H1 (cell line): ENCODE measurements at regions not wholly inside any gene's neighbourhood (a gene's known extent, or its start where the extent isn't known, plus 50 kb on each side); places are given as distances from the start of the nearest gene placed in this dataset.

Experiments used
- CTCF ChIA-PET: fragments of 300-600 bp; sonication (Branson Sonifier 250); formaldehyde crosslinking; loops from one replicate; lab custom pipeline; 2021; ENCODE audit not compliant: partially characterized antibody; lab: Charles Lee
- POLR2A ChIA-PET: fragments of 300-600 bp; sonication (Branson Sonifier 250); formaldehyde crosslinking; loops from one replicate; lab custom pipeline; 2021; ENCODE audit warnings: inconsistent platforms; ENCODE audit not compliant: partially characterized antibody; lab: Charles Lee
- DNase-seq, 2 experiments: peaks; one replicate each; pipeline versions ENCODE4 v3.0.0 to v3.0.0-alpha.2; 2010 to 2022; ENCODE audit warnings: low spot score in 2 of 2, low read depth in 1 of 2, mixed read lengths in 1 of 2
- FAIRE-seq: peaks from 2 replicates; lab custom pipeline; 2011; peaks lifted over from hg19 to GRCh38; lab: Jason Lieb, UNC
- H2AFZ ChIP-seq: 2 replicates; pipeline ENCODE4 v1.8.1; 2012; ENCODE audit warnings: low read length, inconsistent platforms
- H2AK5ac ChIP-seq: 2 replicates; pipeline ENCODE4 v1.6.1; 2013; ENCODE audit warnings: low read depth, low read length
- H2BK120ac ChIP-seq: replicated peaks from 2 replicates; pipeline ENCODE3; 2013; ENCODE audit warnings: low read depth, low read length, inconsistent platforms
- H2BK12ac ChIP-seq: 2 replicates; pipeline ENCODE4 v1.6.1; 2013; ENCODE audit warnings: low read depth, low read length
- H2BK15ac ChIP-seq: 2 replicates; pipeline ENCODE4 v1.6.1; 2013; ENCODE audit warnings: low read length
- H2BK20ac ChIP-seq: 2 replicates; pipeline ENCODE4 v1.6.1; 2013; ENCODE audit warnings: low read length
- H2BK5ac ChIP-seq: 2 replicates; pipeline ENCODE4 v1.6.1; 2013; ENCODE audit warnings: low read depth, low read length
- H3K14ac ChIP-seq: 2 replicates; pipeline ENCODE4 v1.6.1; 2013; ENCODE audit warnings: inconsistent platforms; ENCODE audit not compliant: insufficient read length
- H3K18ac ChIP-seq: 2 replicates; pipeline ENCODE4 v1.6.1; 2013; ENCODE audit warnings: low read length; ENCODE audit errors: extremely low read depth
- H3K23ac ChIP-seq: 2 replicates; pipeline ENCODE4 v1.6.1; 2013; ENCODE audit warnings: inconsistent platforms; ENCODE audit not compliant: insufficient read length
- H3K23me2 ChIP-seq: 2 replicates; pipeline ENCODE4 v1.6.1; 2013; ENCODE audit warnings: low read depth, low read length
- H3K27ac ChIP-seq: 2 replicates; pipeline ENCODE4 v1.6.1; 2011; ENCODE audit warnings: low read depth, low read length, inconsistent platforms
- H3K27me3 ChIP-seq, 4 experiments: replicated peaks in 1 of 4; 1 replicate in 1 of 4; 2 replicates in 3 of 4; pipeline versions ENCODE4 v1.6.1 to v1.8.1; 2011 to 2013; ENCODE audit warnings: low read length in 3 of 4, mild to moderate bottlenecking in 3 of 4, inconsistent platforms in 2 of 4, mixed read lengths in 2 of 4, moderate library complexity in 1 of 4; ENCODE audit not compliant: control insufficient read depth in 3 of 4, insufficient read depth in 3 of 4; ENCODE audit errors: extremely low read depth in 1 of 4
- H3K36me3 ChIP-seq, 4 experiments: 2 replicates each; pipeline versions ENCODE4 v1.6.1 to v1.8.1; 2011 to 2013; ENCODE audit warnings: mild to moderate bottlenecking in 4 of 4, low read length in 3 of 4, moderate library complexity in 2 of 4, control low read depth in 1 of 4, inconsistent platforms in 1 of 4; ENCODE audit not compliant: insufficient read depth in 4 of 4, control insufficient read depth in 2 of 4
- H3K4ac ChIP-seq: replicated peaks from 2 replicates; pipeline ENCODE3; 2013; ENCODE audit warnings: low read length, low read depth, mixed read lengths, inconsistent platforms; ENCODE audit not compliant: insufficient read length
- H3K4me1 ChIP-seq, 4 experiments: replicated peaks in 1 of 4; 1 replicate in 1 of 4; 2 replicates in 3 of 4; pipeline versions ENCODE4 v1.6.1 to v1.8.1; 2011 to 2013; ENCODE audit warnings: low read length in 3 of 4, inconsistent platforms in 2 of 4, mixed read lengths in 1 of 4; ENCODE audit not compliant: insufficient read depth in 4 of 4, control insufficient read depth in 3 of 4
- H3K4me2 ChIP-seq, 2 experiments: 2 replicates each; pipeline versions ENCODE4 v1.6.1 to v1.8.1; 2011 to 2013; ENCODE audit warnings: low read depth in 2 of 2, low read length in 2 of 2, control low read depth in 1 of 2, inconsistent platforms in 1 of 2, mild to moderate bottlenecking in 1 of 2; ENCODE audit not compliant: insufficient read depth in 1 of 2
- H3K4me3 ChIP-seq, 4 experiments: fragments of 200-600, 300-600 bp in 1 of 4; sonication (generic), shearing (Covaris generic), sonication (Bioruptor Twin) in 1 of 4; 2 replicates each; pipeline versions ENCODE4 v1.5.1 to v1.8.1; 2011 to 2016; ENCODE audit warnings: low read length in 4 of 4, low read depth in 3 of 4, control low read depth in 2 of 4, inconsistent platforms in 2 of 4, mild to moderate bottlenecking in 2 of 4, mixed read lengths in 1 of 4, moderate library complexity in 1 of 4; ENCODE audit not compliant: insufficient read depth in 2 of 4; ENCODE audit errors: extremely low read depth in 1 of 4
- H3K56ac ChIP-seq: replicated peaks from 2 replicates; pipeline ENCODE3; 2013; ENCODE audit warnings: low read depth, mild to moderate bottlenecking, mixed read lengths, low read length, inconsistent platforms; ENCODE audit not compliant: insufficient read length
- H3K79me1 ChIP-seq: 2 replicates; pipeline ENCODE4 v1.6.1; 2013; ENCODE audit warnings: low read depth, low read length, control low read depth
- H3K79me2 ChIP-seq, 2 experiments: 2 replicates each; pipeline versions ENCODE4 v1.6.1 to v1.8.1; 2012 to 2013; ENCODE audit warnings: low read length in 2 of 2, mild to moderate bottlenecking in 2 of 2, inconsistent platforms in 1 of 2; ENCODE audit not compliant: insufficient read depth in 2 of 2, control insufficient read depth in 1 of 2
- H3K9ac ChIP-seq, 4 experiments: replicated peaks in 1 of 4; 1 replicate in 1 of 4; 2 replicates in 3 of 4; pipeline versions ENCODE4 v1.6.1 to v1.8.1; 2011 to 2013; ENCODE audit warnings: low read depth in 3 of 4, low read length in 3 of 4, control low read depth in 2 of 4, mild to moderate bottlenecking in 2 of 4, moderate library complexity in 2 of 4, inconsistent platforms in 1 of 4; ENCODE audit errors: extremely low read depth in 1 of 4
- H3K9me3 ChIP-seq, 2 experiments: 2 replicates each; pipeline versions ENCODE4 v1.6.1 to v1.8.1; 2012 to 2013; ENCODE audit warnings: mild to moderate bottlenecking in 2 of 2, moderate library complexity in 2 of 2, control low read depth in 1 of 2, inconsistent platforms in 1 of 2, low read depth in 1 of 2, low read length in 1 of 2, mixed read lengths in 1 of 2; ENCODE audit not compliant: insufficient read depth in 2 of 2
- H4K20me1 ChIP-seq, 2 experiments: replicated peaks in 1 of 2; 2 replicates each; pipeline versions ENCODE3 to v1.8.1; 2011 to 2013; ENCODE audit warnings: inconsistent platforms in 2 of 2, low read length in 2 of 2, mild to moderate bottlenecking in 1 of 2; ENCODE audit not compliant: insufficient read depth in 2 of 2, control insufficient read depth in 1 of 2
- H4K5ac ChIP-seq: 2 replicates; pipeline ENCODE4 v1.6.1; 2013; ENCODE audit warnings: low read length, low read depth, mixed read lengths, inconsistent platforms; ENCODE audit not compliant: insufficient read length
- H4K8ac ChIP-seq: 2 replicates; pipeline ENCODE4 v1.8.0; 2013; ENCODE audit warnings: mild to moderate bottlenecking, moderate library complexity, low read length, inconsistent platforms; ENCODE audit not compliant: insufficient read depth; ENCODE audit errors: extremely low read depth
- H4K91ac ChIP-seq: replicated peaks from 2 replicates; pipeline ENCODE3; 2013; ENCODE audit warnings: low read length, mixed read lengths, inconsistent platforms; ENCODE audit not compliant: insufficient read length
- ATF3 ChIP-seq: IDR thresholded peaks from 2 replicates; pipeline ENCODE4 v1.6.1; 2011; ENCODE audit warnings: low read depth, mild to moderate bottlenecking, low read length; ENCODE audit not compliant: insufficient read depth
- E2F6 ChIP-seq: IDR thresholded peaks from 2 replicates; pipeline ENCODE4 v1.6.1; 2012; ENCODE audit warnings: inconsistent platforms
- FOSL1 ChIP-seq: IDR thresholded peaks from 2 replicates; pipeline ENCODE4 v1.6.1; 2011; ENCODE audit warnings: mild to moderate bottlenecking, low read depth, low read length, moderate library complexity; ENCODE audit not compliant: insufficient read depth
- KDM4A ChIP-seq: IDR thresholded peaks from one replicate; pipeline ENCODE4 v1.7.1; 2012; ENCODE audit warnings: low read depth, mild to moderate bottlenecking, moderate library complexity, low read length, inconsistent platforms; ENCODE audit not compliant: severe bottlenecking
- NANOG ChIP-seq: IDR thresholded peaks from 2 replicates; pipeline ENCODE4 v1.6.1; 2011; ENCODE audit warnings: low read length, low read depth, mild to moderate bottlenecking, inconsistent platforms; ENCODE audit not compliant: insufficient read depth, poor library complexity, severe bottlenecking
- PHF8 ChIP-seq: fragments of 200-600 bp; sonication (generic); conservative IDR thresholded peaks from 2 replicates; pipeline ENCODE4 v1.7.1; 2012; ENCODE audit warnings: low read depth, mild to moderate bottlenecking, inconsistent platforms, low read length, moderate library complexity
- POLR2AphosphoS5 ChIP-seq: IDR thresholded peaks from 2 replicates; pipeline ENCODE4 v1.6.1; 2011; ENCODE audit warnings: low read depth, low read length
- RAD21 ChIP-seq, 2 experiments: IDR thresholded peaks in 1 of 2; conservative IDR thresholded peaks in 1 of 2; 2 replicates each; pipeline ENCODE4 v1.6.1; 2011; ENCODE audit warnings: low read depth in 2 of 2, low read length in 2 of 2, improper control_type of control experiment in 1 of 2, inconsistent platforms in 1 of 2, mild to moderate bottlenecking in 1 of 2, moderate library complexity in 1 of 2
- SIX5 ChIP-seq: IDR thresholded peaks from 2 replicates; pipeline ENCODE4 v1.6.1; 2011; ENCODE audit warnings: mild to moderate bottlenecking, low read depth, low read length
- SP1 ChIP-seq: IDR thresholded peaks from 2 replicates; pipeline ENCODE4 v1.6.1; 2011; ENCODE audit warnings: low read depth, low read length
- TAF1 ChIP-seq: IDR thresholded peaks from 2 replicates; pipeline ENCODE4 v1.6.1; 2011; ENCODE audit warnings: mild to moderate bottlenecking, low read depth, low read length
- TAF7 ChIP-seq: optimal IDR thresholded peaks from 2 replicates; pipeline ENCODE3; 2011; ENCODE audit warnings: low read depth, mild to moderate bottlenecking, inconsistent platforms, low read length, moderate library complexity, borderline replicate concordance
- WGBS, 2 experiments: shearing (Covaris generic) in 1 of 2; methylation state at CpG; one replicate each; pipeline versions ENCODE4 v1.1.6 to v1.1.7; 2013 to 2015; ENCODE audit warnings: low lambda C conversion rate in 2 of 2, mixed read lengths in 2 of 2, inconsistent platforms in 1 of 2, low coverage in 1 of 2, missing lambda C conversion rate in 1 of 2; ENCODE audit not compliant: insufficient replicate concordance in 2 of 2, insufficient coverage in 1 of 2, insufficient read length in 1 of 2; ENCODE audit errors: extremely low coverage in 1 of 2, missing lambda C conversion rate in 1 of 2; 5-methylcytosine and 5-hydroxymethylcytosine counted together

GRCh38 chr14:87133073-87133801 is 859.7 kb downstream of the GALC start:
- Histone ChIP-seq H2AK5ac (no peak overlapping the region), H3K9me3 (no peaks in the 10 kb centered on the region), H3K27ac (no peak overlapping the region), H2BK12ac (no peak overlapping the region), H2BK20ac (no peak overlapping the region), H3K23me2 (no peaks in the 10 kb centered on the region), H2BK15ac (no peak overlapping the region), H3K79me1 (no peaks in the 10 kb centered on the region), H3K79me2 (no peaks in the 10 kb centered on the region), H3K4me3 (no peak overlapping the region), H3K4ac (no peak overlapping the region), H3K56ac (no peak overlapping the region), H2AFZ (peak overlapping the region; percentile 73), H4K20me1 (no peaks in the 10 kb centered on the region), H3K4me1 (no peaks in the 10 kb centered on the region), H3K23ac (no peak overlapping the region), H2BK120ac (no peak overlapping the region), H3K27me3 (no peaks in the 10 kb centered on the region), H3K9ac (no peak overlapping the region), H3K18ac (no peak overlapping the region), H2BK5ac (no peak overlapping the region), H3K36me3 (no peaks in the 10 kb centered on the region), H4K5ac (no peak overlapping the region), H3K4me2 (no peak overlapping the region), H4K8ac (no peak overlapping the region), H4K91ac (no peak overlapping the region), H3K14ac (no peak overlapping the region)
- DNase-seq, result no peak
- ChIA-PET POLR2A (no interaction called here), CTCF (interaction anchor here (0.6 to 1.2 kb wide), 3 partner anchors 12 to 680 kb away, joined by 3 to 6 read pairs (median 6); no protein-coding TSS in a partner anchor)
- no peak for FAIRE-seq
- WGBS, 2 experiments, result 87% methylated on average over 4 of the region's 4 CpGs; no CpG with 5 or more reads in 1 of the 2 experiments
- no peak for TF ChIP-seq ATF3
- TF ChIP-seq SIX5, result no peak
- no peak for TF ChIP-seq E2F6
- TF ChIP-seq TAF1, result no peak
- TF ChIP-seq POLR2AphosphoS5, result no peak
- TF ChIP-seq PHF8, result no peak
- TF ChIP-seq KDM4A, result no peak
- no peak for TF ChIP-seq TAF7
- TF ChIP-seq RAD21 (IDR thresholded peaks at IDR 0.05 in 1 of 2, conservative IDR thresholded peaks at IDR 0.05 in 1 of 2; ENCODE audit: low read depth in 2 of 2, low read length in 2 of 2), result no peak
- TF ChIP-seq FOSL1, result no peak
- no peak for TF ChIP-seq SP1
- TF ChIP-seq NANOG, result no peak
